ENCODE measurements at regions not wholly inside any gene's neighbourhood (a gene's known extent, or its start where the extent isn't known, plus 50 kb on each side); places are given as distances from the start of the nearest gene placed in this dataset.
A peak's percentile ranks its signal among the peaks of the same experiment; 100 is the strongest.
"Not testable (repeated sequence)": the region's sequence is repeated elsewhere in the genome, so short reads cannot be mapped to it uniquely, and the experiment has no call there.

DNA sequence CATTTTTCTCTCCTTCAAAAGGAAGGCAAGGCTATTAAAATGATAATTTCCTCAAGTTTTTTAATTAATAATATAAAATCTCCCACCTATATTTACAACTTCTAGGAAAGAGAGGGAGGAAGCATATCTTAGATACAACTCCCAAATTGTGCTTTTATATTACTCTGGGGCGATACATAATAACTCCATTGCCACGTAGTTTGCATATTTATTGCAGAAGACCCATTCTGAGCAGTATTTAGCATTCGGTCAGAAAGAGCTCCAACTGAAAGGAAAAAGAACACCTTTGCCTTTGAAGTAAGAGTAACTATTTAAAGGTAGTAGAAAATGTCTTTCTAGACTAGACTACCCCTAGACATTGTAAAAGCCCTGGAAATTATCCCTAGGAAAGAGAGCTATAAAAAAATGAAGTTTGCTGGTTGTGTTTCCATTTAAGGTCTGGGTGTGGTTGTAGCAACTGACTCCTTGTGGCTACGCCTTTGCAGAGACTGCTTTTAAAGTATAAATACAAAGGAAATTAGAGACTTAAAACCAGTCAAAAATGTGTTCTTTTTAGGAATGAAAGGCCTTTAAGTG lies 566.1 kb downstream of the ZNF608 start:
- DNase-seq (ENCODE audit: low read depth in 2 of 2), result no peak

DNA sequence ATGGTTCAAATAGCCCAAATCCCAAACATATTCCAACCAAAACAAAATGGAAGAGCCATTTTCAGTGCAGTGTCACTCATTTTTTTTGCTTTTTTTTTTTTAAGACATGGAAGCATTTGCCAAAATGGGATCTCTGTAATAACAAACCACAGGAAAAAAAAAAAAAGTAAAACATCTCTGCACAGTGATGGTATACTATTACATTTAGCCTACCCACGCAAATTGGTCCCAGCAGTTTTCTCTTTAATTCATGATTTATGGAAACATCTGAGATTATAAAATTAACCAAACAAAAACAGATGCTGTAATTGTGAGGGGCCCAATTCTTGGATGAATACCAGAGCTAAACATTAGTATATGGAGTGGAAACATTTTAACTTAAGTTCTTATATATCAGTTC lies 566.6 kb downstream of the ZNF608 start:
- peak; percentile 44 to 49 for DNase-seq (ENCODE audit: low read depth in 2 of 2)

DNA sequence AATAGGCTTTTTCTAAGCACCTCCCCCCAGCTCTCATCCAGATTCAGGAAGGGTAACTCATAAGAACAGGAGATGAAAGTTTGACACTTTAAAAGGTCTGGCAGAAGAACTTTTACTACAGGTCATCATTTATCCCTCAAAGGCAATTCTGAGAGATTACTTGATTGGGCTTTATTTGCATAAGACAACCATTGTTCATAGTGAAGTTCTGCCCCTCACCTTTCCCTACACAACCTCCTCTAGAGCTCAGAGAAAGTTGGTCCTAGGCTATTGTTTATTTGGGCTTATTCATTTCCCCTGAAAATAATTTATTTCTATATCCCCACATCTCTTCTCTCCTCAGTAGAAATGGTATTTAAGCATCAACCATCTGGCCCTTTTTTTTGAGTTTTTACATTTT lies 568.4 kb downstream of the ZNF608 start:
- no peak for DNase-seq (ENCODE audit: low read depth in 2 of 2)

DNA sequence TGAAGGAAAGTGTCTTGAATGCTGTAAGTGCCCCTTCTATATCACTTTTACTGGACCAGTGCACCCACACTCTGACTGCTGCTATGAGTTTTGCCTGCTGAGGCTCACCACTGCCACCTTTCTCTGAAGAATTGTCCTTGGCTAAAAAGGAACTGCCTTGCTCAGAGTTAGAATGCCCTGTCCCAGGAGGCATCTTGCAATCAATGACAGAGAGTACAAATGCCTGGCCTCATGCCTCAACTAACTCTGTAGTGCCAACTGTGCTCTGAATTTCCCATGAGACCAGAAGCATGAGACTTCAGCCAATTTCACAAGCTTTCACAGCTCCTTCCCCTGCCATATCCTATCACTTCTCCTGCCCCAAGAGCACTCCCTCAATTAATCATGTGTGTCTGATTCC lies 569.7 kb downstream of the ZNF608 start:
- no peak for DNase-seq (ENCODE audit: low read depth in 2 of 2)

DNA sequence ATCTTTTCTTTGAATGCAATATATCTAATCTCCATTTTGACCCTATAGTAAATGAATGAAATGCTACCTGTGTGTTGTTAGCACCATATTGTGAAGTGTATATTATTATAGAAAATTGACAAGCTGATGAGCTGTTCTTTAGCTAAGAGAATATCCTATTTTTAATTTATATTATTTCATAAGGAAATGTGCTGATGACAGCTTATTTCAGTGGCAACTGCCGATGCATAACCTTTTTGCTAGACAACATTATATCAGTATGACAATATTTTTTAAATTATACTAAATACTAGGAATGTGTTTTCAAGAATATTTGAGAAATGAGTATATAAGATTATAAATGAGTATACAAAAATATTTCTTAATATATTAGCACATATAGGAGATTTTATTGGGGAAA lies 573.1 kb downstream of the ZNF608 start:
- DNase-seq (ENCODE audit: low read depth in 2 of 2), result no peak

DNA sequence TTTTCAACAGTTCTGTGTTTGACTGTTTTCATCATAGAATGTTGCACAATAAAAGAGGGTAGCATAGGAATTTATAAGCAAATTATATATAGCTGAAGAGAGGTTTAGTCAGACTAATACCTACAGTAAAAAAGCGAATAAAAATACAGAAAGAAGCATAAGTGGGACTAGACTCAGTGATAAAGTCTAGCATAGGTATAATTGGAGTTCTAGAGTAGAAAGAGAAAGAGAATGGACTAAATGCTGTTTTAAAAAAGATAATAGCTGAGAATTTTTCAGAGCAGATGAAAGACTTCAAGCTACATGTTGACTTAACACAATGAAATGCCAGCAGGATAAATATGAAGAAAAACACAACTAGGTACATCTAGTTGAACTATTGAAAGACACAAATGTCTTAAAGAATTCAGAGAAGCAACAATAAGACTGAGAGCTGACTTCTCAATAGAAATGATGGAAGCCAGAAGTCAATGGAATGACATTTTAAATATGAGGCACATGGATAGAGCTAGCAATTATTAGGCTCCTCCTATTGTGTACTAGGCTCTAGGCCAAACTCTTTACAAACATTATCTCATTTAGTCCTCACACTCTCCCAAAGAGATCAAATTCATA lies 573.9 kb downstream of the ZNF608 start:
- no peak for DNase-seq (ENCODE audit: low read depth in 2 of 2)

DNA sequence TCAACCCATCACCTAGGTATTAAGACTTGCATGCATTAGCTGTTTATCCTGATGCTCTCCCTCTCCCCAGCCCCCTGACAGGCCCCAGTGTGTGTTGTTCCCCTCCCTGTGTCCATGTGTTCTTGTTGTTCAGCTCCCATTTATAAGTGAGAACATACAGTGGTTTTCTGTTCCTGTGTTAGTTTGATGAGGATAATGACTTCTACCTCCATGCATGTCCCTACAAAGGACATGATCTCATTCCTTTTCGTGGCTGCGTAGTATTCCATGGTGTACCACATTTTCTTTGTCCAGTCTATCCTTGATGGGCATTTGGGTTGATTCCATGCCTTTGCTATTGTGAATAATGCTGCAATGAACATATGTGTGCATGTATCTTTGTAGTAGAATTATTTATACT lies 578.3 kb downstream of the ZNF608 start:
- not testable (repeated sequence) for DNase-seq (ENCODE audit: low read depth in 2 of 2)

DNA sequence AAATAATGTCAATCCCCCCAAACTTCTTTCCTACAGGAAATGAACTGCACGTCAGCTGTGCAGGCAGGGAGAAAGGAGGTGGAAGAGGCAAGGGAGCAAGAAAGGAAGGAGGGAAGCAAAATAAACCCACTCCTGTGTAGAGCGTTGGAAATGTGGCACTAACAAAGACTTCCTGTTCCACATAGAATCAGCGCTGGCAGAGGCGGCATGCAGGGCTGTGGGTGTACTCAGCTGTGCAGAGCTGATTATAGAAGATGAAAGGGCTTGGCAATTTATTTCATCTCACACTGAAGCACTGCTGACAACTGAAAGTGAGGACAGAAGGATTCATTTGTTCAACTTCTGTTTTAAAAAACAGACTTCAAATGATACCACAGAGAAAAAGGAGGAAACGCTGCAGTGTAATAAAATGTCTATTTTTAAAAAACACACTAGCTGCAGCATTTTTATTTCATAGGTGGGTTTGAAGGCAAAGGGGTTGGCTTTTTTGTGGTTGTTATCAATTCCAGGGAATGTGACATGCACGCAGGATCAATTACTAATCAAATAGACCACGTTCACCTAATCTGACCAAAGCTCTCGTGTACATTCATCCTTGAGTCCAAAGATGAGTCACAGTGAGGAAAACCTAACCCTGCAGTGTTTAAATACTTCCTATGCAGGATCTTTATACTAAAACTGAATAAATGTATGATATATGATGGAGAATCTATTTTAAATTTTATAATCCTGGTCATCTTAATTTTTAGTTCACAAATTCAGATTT lies 583.5 kb downstream of the ZNF608 start:
- DNase-seq (ENCODE audit: low read depth in 2 of 2), result no peak

DNA sequence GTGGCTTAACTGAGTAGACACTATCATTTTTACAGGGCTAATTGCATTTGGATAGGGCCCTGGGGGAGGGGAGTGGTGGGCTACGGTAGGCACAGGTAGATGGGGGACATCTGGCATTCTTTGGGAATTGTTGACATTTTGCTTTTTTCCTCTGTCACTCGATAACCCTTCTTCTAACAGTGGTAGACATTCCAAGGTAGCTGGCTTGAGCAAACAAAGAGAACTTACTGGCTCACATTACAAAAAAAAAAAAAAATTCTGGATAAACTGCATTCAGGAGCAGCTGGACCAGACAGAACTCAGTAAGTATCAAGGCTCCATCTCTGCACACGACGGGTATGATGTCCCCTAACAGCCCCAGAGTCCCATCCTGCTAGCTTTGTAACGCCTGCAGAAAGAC lies 585.2 kb downstream of the ZNF608 start:
- DNase-seq (ENCODE audit: low read depth in 2 of 2), result no peak

DNA sequence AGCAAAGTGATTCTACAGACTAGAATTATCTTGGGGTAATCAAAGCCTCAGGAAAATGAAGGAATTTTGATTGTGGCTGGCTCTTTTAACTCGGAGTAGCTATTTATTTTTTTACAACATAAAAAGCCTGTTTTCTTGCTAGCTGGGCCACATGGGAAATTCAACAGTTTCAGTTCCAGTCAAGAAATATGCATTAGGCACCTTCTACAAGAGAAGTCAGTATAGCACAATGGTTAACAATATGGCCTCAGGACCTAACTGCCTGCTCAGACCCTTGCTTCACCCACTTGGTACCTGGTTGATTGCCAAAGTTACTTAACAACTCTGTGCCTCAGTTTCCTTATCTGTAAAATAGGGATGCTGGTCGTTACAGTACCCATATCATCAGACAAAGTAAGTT lies 586.2 kb downstream of the ZNF608 start:
- DNase-seq (ENCODE audit: low read depth in 2 of 2), result no peak

DNA sequence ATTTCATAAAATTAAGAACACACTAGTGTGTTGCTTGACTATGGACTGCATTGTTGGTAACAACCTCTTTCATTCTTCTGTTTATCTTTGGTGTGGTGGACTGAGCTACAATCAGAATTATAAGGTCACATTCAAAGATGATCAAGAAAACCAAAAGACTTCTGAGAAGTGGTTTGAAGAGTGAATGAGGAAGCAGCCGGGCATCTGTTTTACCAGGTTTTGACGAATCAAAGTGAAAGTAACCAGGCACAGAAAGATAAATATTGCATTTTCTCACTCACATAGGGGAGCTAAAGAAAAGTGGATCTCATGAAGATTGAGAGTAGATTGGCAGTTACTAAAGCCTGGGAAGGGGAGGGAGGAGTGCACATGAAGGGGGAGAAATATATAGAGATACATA lies 589.1 kb downstream of the ZNF608 start:
- DNase-seq (ENCODE audit: low read depth in 2 of 2), result no peak

DNA sequence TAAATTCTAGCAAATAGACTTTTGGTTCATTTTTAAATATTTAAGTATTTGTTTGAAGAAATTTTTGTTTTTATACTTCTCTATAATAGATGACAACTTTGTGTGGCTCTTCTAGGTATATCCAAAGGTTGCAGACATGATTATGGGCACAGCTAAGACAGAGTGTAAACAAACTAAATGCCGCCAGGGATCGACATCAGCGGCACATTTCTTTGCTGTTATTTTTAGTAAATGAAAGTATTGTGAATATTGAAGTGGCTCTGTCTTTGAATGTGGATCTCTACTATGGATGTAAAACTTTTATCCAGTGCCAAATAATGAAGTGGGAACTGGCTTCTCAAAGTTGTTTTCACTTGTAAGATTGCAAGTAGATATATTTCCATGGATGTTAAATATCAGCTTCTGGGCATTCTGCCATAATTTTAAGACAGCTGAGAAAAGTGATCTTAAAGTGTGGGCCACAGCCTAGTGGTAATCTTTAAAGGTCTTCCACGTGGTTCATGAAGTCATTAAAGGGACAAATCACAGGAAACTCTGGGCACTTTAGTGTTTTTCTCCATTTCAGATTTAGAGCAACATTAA lies 589.9 kb downstream of the ZNF608 start:
- no peak for DNase-seq (ENCODE audit: low read depth in 2 of 2)

DNA sequence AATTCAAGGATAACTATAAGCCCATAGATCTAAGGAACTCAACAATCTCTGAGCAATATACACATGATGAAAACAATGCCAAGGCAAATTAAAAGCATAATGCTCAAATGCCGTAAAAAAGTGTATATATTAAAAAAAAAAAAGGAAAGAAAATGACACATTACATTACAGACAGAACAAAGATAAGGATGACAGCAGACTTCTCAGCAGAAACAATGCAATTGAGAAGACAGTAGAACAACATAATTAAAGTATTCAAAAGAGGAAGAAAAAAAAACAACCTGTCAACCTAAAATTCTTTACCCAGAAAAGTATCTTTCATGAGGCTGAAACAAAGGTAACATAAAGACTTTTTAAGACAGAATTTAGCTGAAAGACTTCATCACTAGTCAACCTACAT lies 591.7 kb downstream of the ZNF608 start:
- no peak for DNase-seq (ENCODE audit: low read depth in 2 of 2)

DNA sequence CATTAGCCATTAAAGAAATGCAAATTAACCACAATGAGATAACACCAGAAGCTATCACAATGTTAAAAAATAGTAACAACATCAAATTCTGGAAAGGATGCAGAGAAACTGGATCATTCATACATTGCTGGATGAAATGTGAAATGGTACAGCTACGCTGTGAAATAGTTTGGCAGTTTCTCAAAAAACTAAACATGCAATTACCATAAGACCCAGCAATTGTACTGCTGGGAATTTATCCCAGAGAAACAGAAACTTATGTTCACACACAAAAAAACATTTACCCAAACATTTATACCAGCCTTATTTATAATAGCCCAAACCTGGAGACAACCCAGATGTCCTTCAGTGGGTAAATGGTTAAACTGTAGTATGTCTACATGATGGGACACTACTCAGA lies 592.9 kb downstream of the ZNF608 start:
- no peak for DNase-seq (ENCODE audit: low read depth in 2 of 2)

DNA sequence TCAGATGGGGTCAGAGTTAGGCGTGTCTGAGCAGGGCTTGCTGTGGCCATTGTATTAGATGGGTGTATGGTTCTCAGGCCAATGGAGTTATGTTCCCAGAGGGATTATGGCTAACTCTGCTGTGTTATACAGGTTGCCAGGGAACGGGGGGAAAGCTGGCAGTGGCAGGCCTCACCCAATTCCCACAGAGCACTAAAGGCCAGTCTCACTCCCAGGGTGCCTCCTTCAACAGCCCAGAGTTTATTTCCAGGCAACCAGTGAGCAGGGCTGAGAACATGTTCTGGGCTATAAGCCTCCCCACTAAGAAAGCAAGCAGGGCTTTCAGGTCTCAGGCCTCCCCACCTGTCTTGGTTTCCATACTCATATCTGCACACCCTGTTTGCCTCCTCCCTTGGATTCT lies 597.9 kb downstream of the ZNF608 start:
- no peak for DNase-seq (ENCODE audit: low read depth in 2 of 2)

DNA sequence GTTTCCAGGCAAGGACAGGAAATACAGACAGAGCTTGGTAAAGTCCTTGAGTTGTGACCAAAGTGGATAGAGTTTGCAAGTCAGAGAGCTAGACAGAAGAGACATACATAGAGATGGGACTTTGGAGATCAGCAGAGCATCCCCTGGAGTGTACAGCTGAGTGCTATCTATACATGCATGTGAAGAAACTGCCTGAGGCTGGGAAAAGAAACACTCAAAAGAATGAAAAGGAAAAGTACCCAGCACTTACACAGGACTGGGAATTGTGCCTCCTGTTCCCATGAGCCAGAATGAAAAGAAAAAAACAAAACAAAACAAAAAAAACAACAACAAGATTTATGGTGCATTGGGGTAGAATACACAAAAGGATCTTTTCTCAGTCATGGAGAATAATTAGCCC lies 606.4 kb downstream of the ZNF608 start:
- no peak for DNase-seq (ENCODE audit: low read depth in 2 of 2)

DNA sequence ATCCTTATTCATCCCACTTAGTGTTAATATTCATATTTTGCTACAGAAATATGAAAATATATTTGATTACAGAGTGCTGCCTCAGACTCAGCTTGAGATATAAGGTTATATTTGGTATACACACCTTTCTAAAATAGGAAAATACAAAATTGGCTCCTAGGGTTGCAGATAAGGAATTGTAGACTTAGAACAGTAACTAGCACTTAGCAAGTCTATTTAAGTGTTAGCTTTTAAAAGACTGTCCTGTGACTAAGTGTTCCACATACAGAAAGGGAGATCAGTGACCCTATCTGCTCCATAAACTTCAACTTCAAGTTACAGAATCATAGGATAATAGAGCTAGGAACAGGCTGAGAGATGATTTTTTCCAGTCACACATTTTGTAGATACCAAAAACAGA lies 607.0 kb downstream of the ZNF608 start:
- no peak for DNase-seq (ENCODE audit: low read depth in 2 of 2)

DNA sequence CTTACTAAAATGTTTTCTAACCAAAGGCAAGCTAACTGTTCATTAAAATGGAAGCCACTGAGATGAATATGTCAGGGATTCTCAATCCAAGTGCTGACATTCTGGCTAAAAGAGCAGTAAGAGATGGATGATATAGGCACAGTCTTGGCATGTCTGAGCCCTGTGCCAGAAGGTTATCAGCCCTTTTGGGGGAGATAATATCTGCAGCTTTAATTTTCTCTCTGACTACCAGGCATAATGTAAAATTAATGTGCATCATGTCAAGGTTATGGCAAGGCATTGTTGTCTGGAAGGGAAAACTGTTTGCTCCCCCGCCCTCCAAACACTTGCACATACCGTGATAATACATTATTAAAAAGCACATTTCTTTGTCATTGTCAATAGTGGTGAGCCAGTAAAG lies 609.8 kb downstream of the ZNF608 start:
- DNase-seq (ENCODE audit: low read depth in 2 of 2), result no peak

DNA sequence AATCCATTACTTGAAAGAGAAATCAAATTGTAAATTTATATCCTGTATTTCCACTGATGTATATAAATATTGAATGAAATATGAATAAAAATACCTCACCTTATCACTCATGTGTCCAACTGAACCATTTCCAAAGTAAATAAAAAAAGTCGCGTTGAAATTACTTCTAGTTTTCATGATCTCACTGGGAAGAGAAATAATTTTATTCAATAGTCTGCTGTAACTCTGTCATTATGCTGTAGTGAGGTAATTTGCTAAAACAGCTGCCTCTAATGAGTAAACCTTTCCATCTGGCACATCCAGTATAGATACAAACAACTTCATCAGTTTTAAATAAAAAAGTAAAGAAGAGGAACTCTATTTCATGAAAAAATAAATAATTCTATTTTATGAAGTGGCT lies 611.5 kb downstream of the ZNF608 start:
- DNase-seq (ENCODE audit: low read depth in 2 of 2), result no peak

DNA sequence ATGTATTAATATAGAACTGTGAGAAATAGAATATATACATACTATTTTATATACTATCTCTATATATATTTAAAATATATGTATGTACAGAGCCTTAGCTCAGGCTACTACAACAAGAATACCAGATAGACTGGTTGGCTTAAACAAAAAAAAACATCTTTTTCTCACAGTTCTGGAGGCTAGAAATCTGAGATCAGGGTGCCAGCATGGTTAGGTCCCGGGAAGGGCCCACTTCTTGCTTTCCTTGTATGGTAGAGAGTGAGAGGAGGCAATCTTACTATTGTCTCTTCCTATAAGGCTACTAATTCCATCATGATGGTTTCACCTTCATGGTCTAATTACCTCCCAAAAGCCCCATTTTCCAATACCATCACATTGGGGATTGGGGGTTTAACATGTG lies 613.0 kb downstream of the ZNF608 start:
- DNase-seq (ENCODE audit: low read depth in 2 of 2), result no peak

DNA sequence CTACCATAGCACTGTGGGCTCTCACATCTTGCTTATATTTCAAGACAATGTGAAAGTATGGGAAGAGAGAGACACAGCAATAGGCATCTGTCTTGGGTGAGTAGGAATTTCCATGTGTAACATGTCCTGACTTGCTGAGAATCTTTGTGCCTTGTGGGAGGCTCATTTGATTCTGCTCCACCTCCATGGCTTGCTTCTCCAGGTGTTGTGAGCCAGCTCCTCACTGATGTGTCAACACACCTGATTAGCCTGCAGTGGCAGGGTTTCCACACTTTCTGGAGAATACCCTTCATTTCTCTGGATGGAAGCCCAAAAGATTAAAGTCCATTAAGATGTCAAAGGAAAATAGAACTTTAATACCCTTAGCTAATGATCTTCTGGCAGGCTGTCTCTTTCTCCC lies 613.6 kb downstream of the ZNF608 start:
- DNase-seq (ENCODE audit: low read depth in 2 of 2), result no peak

DNA sequence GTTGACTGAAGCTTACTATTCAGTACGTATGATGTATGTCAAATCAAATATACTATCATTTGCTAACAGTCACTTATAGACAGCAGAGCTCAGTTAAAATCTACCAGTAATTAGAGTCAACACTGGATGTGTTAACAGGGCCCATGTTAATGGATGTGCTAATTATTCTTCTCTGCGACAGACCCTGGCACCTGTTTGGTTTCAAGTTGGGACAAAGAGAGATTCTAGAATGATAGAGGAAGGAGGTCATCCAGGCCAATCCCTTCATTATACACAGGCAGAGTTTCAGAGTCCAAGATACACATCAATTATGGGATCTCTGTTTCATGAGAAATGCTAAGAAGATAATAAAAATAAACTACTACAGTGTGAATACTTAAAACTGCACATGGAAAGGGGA lies 615.0 kb downstream of the ZNF608 start:
- DNase-seq (ENCODE audit: low read depth in 2 of 2), result no peak

DNA sequence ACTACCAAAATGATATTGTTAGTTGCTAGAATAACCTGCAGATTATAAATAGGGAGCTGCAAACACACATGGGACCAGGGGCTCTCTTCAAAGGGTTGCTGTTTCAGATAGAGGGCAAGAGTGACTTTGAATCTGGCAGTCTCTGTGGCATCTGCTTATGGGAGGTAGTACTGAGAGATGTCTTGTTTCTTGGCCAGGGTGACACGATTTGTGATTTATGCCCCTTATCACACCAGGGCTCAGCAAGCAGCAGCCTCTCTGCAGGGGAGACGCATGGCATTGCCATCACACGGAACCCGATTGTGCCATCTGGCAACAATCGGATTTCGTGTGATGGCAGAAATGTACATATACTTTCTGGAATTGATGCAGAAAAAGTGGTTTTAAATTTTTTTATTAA lies 615.6 kb downstream of the ZNF608 start:
- DNase-seq (ENCODE audit: low read depth in 2 of 2), result no peak

All from fibroblast of skin of left quadriceps (primary cell).